Fibroblast of lung (primary cell): ENCODE measurements at regions not wholly inside any gene's neighbourhood (a gene's known extent, or its start where the extent isn't known, plus 50 kb on each side); places are given as distances from the start of the nearest gene placed in this dataset.
A peak's percentile ranks its signal among the peaks of the same experiment; 100 is the strongest.

Experiments
- DNase-seq, 2 donors: peaks; one replicate each; pipeline versions ENCODE4 v3.0.0 to v3.0.0-alpha.2; 2010; ENCODE audit warnings: low read depth in 2 of 2
- H2AFZ ChIP-seq: 2 replicates; pipeline ENCODE4 v1.5.1; 2012; ENCODE audit warnings: low read length, control low read depth, inconsistent platforms
- H3K27ac ChIP-seq: 2 replicates; pipeline ENCODE4 v1.5.1; 2011; ENCODE audit warnings: low read length, control low read depth; ENCODE audit not compliant: insufficient read depth
- H3K27me3 ChIP-seq: 2 replicates; pipeline ENCODE4 v1.5.1; 2011; ENCODE audit warnings: mild to moderate bottlenecking, low read length; ENCODE audit not compliant: control insufficient read depth, insufficient read depth
- H3K36me3 ChIP-seq: 2 replicates; pipeline ENCODE4 v1.5.1; 2011; ENCODE audit warnings: low read length; ENCODE audit not compliant: control insufficient read depth, insufficient read depth
- H3K4me1 ChIP-seq: 2 replicates; pipeline ENCODE4 v1.5.1; 2011; ENCODE audit warnings: low read length; ENCODE audit not compliant: control insufficient read depth, insufficient read depth; ENCODE audit errors: extremely low read depth
- H3K4me2 ChIP-seq: 2 replicates; pipeline ENCODE4 v1.5.1; 2011; ENCODE audit warnings: low read length, control low read depth; ENCODE audit not compliant: insufficient read depth; ENCODE audit errors: extremely low read depth
- H3K4me3 ChIP-seq, 4 experiments: fragments of 200-600 bp in 1 of 4; sonication (generic) in 1 of 4; replicated peaks in 1 of 4; 2 replicates each; pipeline ENCODE4 v1.5.1; 2011 to 2016; ENCODE audit warnings: low read length in 4 of 4, low read depth in 3 of 4, mild to moderate bottlenecking in 3 of 4, control low read depth in 2 of 4, inconsistent platforms in 1 of 4, mixed read lengths in 1 of 4; ENCODE audit not compliant: insufficient read depth in 1 of 4; ENCODE audit errors: control extremely low read depth in 1 of 4
- H3K79me2 ChIP-seq: 2 replicates; pipeline ENCODE4 v1.5.1; 2012; ENCODE audit warnings: mild to moderate bottlenecking, low read length, inconsistent platforms; ENCODE audit not compliant: control insufficient read depth, insufficient read depth
- H3K9ac ChIP-seq: 2 replicates; pipeline ENCODE4 v1.5.1; 2011; ENCODE audit warnings: mild to moderate bottlenecking, low read length, control low read depth; ENCODE audit not compliant: insufficient read depth
- H3K9me3 ChIP-seq: 2 replicates; pipeline ENCODE4 v1.5.1; 2012; ENCODE audit warnings: low read depth, low read length; ENCODE audit not compliant: control insufficient read depth, insufficient read depth
- H4K20me1 ChIP-seq: 2 replicates; pipeline ENCODE4 v1.5.1; 2011; ENCODE audit warnings: low read length; ENCODE audit not compliant: control insufficient read depth, insufficient read depth; ENCODE audit errors: extremely low read depth
- EZH2 ChIP-seq: IDR thresholded peaks from 2 replicates; pipeline ENCODE4 v1.5.1; 2012; ENCODE audit warnings: low read length, control low read depth, mild to moderate bottlenecking; ENCODE audit errors: missing control alignments
- TF ChIP-seq, protein P1 (sequence below), 2 donors: IDR thresholded peaks in 1 of 2; conservative IDR thresholded peaks in 1 of 2; 1 replicate in 1 of 2; 2 replicates in 1 of 2; pipeline ENCODE4 v1.5.1; 2011 to 2012; ENCODE audit warnings: low read length in 2 of 2, control low read depth in 1 of 2, inconsistent platforms in 1 of 2, low read depth in 1 of 2, mild to moderate bottlenecking in 1 of 2

DNA sequence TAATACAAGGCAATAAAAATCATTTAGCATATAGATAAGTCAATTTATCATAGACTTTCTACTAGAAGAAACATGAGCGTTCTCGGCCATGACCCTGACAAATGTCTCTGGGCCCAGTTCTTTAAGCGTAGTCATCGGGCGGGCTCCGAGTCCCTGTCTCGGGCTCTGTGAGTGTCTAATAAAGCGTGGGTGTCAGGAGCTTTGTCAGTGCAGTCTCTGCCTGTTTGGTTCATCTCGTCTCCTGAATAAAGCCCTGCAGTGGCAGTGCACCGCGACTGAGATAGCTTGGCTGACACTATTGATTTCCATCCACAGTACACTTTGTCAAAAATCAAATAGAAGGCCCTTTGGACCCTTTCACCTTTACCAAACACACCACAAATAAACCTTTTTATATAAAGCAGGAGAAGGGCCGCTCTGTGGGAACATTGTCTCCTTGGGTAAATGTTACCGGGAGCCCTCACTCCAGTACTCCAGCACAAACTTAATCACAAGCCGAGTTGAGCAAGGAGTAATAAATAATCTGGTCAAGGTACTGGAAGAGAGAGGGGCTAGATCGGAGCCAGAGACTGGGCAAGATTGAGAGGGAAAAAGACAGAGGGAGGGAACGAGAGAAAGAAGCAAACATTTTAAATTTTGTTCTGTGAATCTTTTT is 368.2 kb upstream of the TSHZ3 start:
- no peak overlapping the region for H3K9ac ChIP-seq
- no peak overlapping the region for H3K4me3 ChIP-seq
- no peaks in the 10 kb centered on the region for H3K79me2 ChIP-seq
- TF ChIP-seq, protein P1, sequence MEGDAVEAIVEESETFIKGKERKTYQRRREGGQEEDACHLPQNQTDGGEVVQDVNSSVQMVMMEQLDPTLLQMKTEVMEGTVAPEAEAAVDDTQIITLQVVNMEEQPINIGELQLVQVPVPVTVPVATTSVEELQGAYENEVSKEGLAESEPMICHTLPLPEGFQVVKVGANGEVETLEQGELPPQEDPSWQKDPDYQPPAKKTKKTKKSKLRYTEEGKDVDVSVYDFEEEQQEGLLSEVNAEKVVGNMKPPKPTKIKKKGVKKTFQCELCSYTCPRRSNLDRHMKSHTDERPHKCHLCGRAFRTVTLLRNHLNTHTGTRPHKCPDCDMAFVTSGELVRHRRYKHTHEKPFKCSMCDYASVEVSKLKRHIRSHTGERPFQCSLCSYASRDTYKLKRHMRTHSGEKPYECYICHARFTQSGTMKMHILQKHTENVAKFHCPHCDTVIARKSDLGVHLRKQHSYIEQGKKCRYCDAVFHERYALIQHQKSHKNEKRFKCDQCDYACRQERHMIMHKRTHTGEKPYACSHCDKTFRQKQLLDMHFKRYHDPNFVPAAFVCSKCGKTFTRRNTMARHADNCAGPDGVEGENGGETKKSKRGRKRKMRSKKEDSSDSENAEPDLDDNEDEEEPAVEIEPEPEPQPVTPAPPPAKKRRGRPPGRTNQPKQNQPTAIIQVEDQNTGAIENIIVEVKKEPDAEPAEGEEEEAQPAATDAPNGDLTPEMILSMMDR (conservative IDR thresholded peaks at IDR 0.05 in 1 of 2, IDR thresholded peaks at IDR 0.05 in 1 of 2; ENCODE audit: low read depth in 1 of 2, low read length in 2 of 2): no peak
- TF ChIP-seq EZH2: no peak
- H4K20me1 ChIP-seq: no peaks in the 10 kb centered on the region
- H3K4me1 ChIP-seq: no peaks in the 10 kb centered on the region
- DNase-seq: peak in 1 of 2 donors; percentile 14
- H3K36me3 ChIP-seq: no peaks in the 10 kb centered on the region
- no peaks in the 10 kb centered on the region for H3K27me3 ChIP-seq
- no peak overlapping the region for H2AFZ ChIP-seq
- H3K9me3 ChIP-seq: no peaks in the 10 kb centered on the region
- no peak overlapping the region for H3K4me2 ChIP-seq
- H3K27ac ChIP-seq: no peak overlapping the region

DNA sequence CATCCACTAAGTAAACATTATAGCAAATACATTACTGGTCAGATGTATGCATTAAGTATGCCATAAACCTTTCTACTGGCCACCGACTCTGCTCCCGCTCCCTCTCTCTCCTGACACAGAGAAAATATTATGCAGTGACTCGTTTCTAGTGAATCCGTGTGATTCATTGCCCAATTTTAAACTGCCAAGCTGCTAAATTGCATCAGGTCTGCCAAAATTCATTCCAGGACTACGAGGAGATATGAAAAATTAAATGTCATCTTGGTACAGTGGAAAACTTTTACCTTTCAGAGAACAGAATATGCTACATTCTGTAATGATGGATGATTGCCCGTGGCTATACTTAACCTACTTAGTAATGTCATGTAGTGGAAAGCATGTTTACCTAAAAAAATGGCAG is 368.8 kb upstream of the TSHZ3 start:
- no peak overlapping the region for H3K27ac ChIP-seq
- H3K9ac ChIP-seq: no peak overlapping the region
- no peak overlapping the region for H3K4me3 ChIP-seq
- H4K20me1 ChIP-seq: no peaks in the 10 kb centered on the region
- H3K9me3 ChIP-seq: no peaks in the 10 kb centered on the region
- H3K36me3 ChIP-seq: no peaks in the 10 kb centered on the region
- DNase-seq: peak; percentile 39 to 70
- H2AFZ ChIP-seq: no peak overlapping the region
- H3K4me1 ChIP-seq: no peaks in the 10 kb centered on the region
- no peaks in the 10 kb centered on the region for H3K27me3 ChIP-seq
- TF ChIP-seq EZH2: no peak
- TF ChIP-seq, protein P1 (conservative IDR thresholded peaks at IDR 0.05 in 1 of 2, IDR thresholded peaks at IDR 0.05 in 1 of 2; ENCODE audit: low read depth in 1 of 2, low read length in 2 of 2): no peak
- H3K79me2 ChIP-seq: no peaks in the 10 kb centered on the region
- H3K4me2 ChIP-seq: no peak overlapping the region

DNA sequence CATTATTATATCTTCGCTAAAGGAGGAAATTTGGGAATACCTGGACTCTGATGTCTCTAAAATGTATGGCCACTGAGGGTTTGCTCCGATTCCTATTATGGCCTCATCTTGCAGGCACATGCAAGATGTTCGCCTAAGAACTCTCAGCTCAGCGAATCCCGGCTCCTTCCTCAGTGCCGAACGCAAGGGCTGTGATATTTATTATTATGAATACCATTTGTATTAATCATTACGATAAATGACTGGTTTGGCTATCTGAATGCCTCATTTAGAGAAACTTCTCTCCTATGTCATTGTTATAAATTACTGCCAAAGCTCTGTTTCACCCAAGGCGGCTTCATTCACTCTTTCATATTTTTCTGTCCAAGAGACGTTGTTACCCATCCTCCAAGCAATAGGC is 369.7 kb upstream of the TSHZ3 start:
- Histone ChIP-seq H3K9ac (no peak overlapping the region), H3K4me1 (no peaks in the 10 kb centered on the region), H3K79me2 (no peaks in the 10 kb centered on the region), H3K4me2 (no peak overlapping the region), H3K4me3 (no peak overlapping the region), H3K27me3 (no peaks in the 10 kb centered on the region), H3K27ac (no peak overlapping the region), H4K20me1 (no peaks in the 10 kb centered on the region), H2AFZ (no peak overlapping the region), H3K9me3 (no peaks in the 10 kb centered on the region), H3K36me3 (no peaks in the 10 kb centered on the region)
- DNase-seq: peak; percentile 46 to 56
- TF ChIP-seq, protein P1 (conservative IDR thresholded peaks at IDR 0.05 in 1 of 2, IDR thresholded peaks at IDR 0.05 in 1 of 2; ENCODE audit: low read depth in 1 of 2, low read length in 2 of 2): no peak
- TF ChIP-seq EZH2: no peak
